ENCODE measurements at regions not wholly inside any gene's neighbourhood (a gene's known extent, or its start where the extent isn't known, plus 50 kb on each side); places are given as distances from the start of the nearest gene placed in this dataset.

GRCh38 chr18:24672165-24672941, 211.9 kb downstream of the HRH4 start:
- Histone ChIP-seq H3K4me1 (no peaks in the 10 kb centered on the region), H3K27me3 (no peaks in the 10 kb centered on the region), H3K9me3 (no peaks in the 10 kb centered on the region), H3K4me3 (no peak overlapping the region), H3K27ac (no peak overlapping the region), H3K36me3 (no peaks in the 10 kb centered on the region)
- no peak for ATAC-seq
- no peak for FAIRE-seq
- DNase-seq: no peak
- TF ChIP-seq CTCF (IDR thresholded peaks at IDR 0.05): no peak
- 29 to 37% methylated on average over 9 of the region's 9 CpGs for WGBS, 2 donors
- intact Hi-C loops (cut with DNase I): no loop called here

GRCh38 chr18:24674200-24674599, 213.8 kb downstream of the HRH4 start:
- no peaks in the 10 kb centered on the region for H3K4me1 ChIP-seq
- intact Hi-C loops (cut with DNase I): no loop called here
- DNase-seq (no peak), FAIRE-seq (no peak), ATAC-seq (no peak)
- 60 to 61% methylated on average over 4 of the region's 4 CpGs for WGBS, 2 donors
- no peaks in the 10 kb centered on the region for H3K9me3 ChIP-seq
- H3K27ac ChIP-seq: no peak overlapping the region
- no peaks in the 10 kb centered on the region for H3K36me3 ChIP-seq
- TF ChIP-seq CTCF (IDR thresholded peaks at IDR 0.05): no peak
- H3K27me3 ChIP-seq: no peaks in the 10 kb centered on the region
- H3K4me3 ChIP-seq: no peak overlapping the region

- no peak for TF ChIP-seq CTCF (IDR thresholded peaks at IDR 0.05)
- DNase-seq: no peak
- no peak for ATAC-seq
- no peaks in the 10 kb centered on the region for H3K4me1 ChIP-seq
- 44 to 62% methylated on average over 3 of the region's 3 CpGs for WGBS, 2 donors
- H3K36me3 ChIP-seq: no peaks in the 10 kb centered on the region
- H3K9me3 ChIP-seq: no peaks in the 10 kb centered on the region
- FAIRE-seq: no peak
- H3K27me3 ChIP-seq: no peaks in the 10 kb centered on the region
- intact Hi-C loops (cut with DNase I): no loop called here
- no peak overlapping the region for H3K27ac ChIP-seq
- no peak overlapping the region for H3K4me3 ChIP-seq
Measured at GRCh38 chr18:24674605-24675004, 214.2 kb downstream of the HRH4 start.

GRCh38 chr18:24677011-24677410, 216.6 kb downstream of the HRH4 start:
- no peak for TF ChIP-seq CTCF (IDR thresholded peaks at IDR 0.05)

GRCh38 chr18:24678107-24678506, 217.7 kb downstream of the HRH4 start:
- Histone ChIP-seq H3K27me3 (no peaks in the 10 kb centered on the region), H3K36me3 (no peaks in the 10 kb centered on the region), H3K9me3 (no peaks in the 10 kb centered on the region), H3K4me3 (no peak overlapping the region), H3K27ac (no peak overlapping the region), H3K4me1 (no peaks in the 10 kb centered on the region)
- no peak for DNase-seq
- WGBS, 2 donors: 74 to 78% methylated on average over 1 of the region's 1 CpG
- no peak for FAIRE-seq
- no peak for TF ChIP-seq CTCF (IDR thresholded peaks at IDR 0.05)
- no peak for ATAC-seq
- intact Hi-C loops (cut with DNase I): no loop called here

More at GRCh38 chr18:24677011-24677410, 216.6 kb downstream of the HRH4 start:
- DNase-seq (no peak), ATAC-seq (no peak), FAIRE-seq (no peak)
- Histone ChIP-seq H3K27me3 (no peaks in the 10 kb centered on the region), H3K36me3 (no peaks in the 10 kb centered on the region), H3K9me3 (no peaks in the 10 kb centered on the region), H3K4me3 (no peak overlapping the region), H3K27ac (no peak overlapping the region), H3K4me1 (no peaks in the 10 kb centered on the region)
- WGBS, 2 donors: 65 to 79% methylated on average over 1 of the region's 1 CpG
- intact Hi-C loops (cut with DNase I): no loop called here
